ENCODE measurements at regions not wholly inside any gene's neighbourhood (a gene's known extent, or its start where the extent isn't known, plus 50 kb on each side); places are given as distances from the start of the nearest gene placed in this dataset.

GRCh38 chr17:70683936-70684335 is 514.6 kb downstream of the KCNJ2 start:
- H4K20me1 ChIP-seq (ENCODE audit: low read length): no peaks in the 10 kb centered on the region
- no peaks in the 10 kb centered on the region for H3K9me3 ChIP-seq (ENCODE audit: low read length)
- no TSS peak for BruUV-seq (replicated peaks)
- H3K27ac ChIP-seq (ENCODE audit: low read length): no peak overlapping the region
- no peaks in the 10 kb centered on the region for H3F3A ChIP-seq (ENCODE audit: low read length, unreplicated experiment)
- DNase-seq: no peak
- H3K9me2 ChIP-seq (replicated peaks; ENCODE audit: low read length): no peaks in the 10 kb centered on the region
- ChIA-PET POLR2A (ENCODE audit: unreplicated experiment) (no interaction called here), CTCF (no interaction called here)
- peaks cover 93% of the 10 kb centered on the region for H3K27me3 ChIP-seq (ENCODE audit: low read length)
- no peak overlapping the region for H2AFZ ChIP-seq (ENCODE audit: low read length)
- no peak overlapping the region for H3K9ac ChIP-seq (ENCODE audit: low read length)
- no peak overlapping the region for H3K4me2 ChIP-seq (ENCODE audit: low read length)
- H3K36me3 ChIP-seq (ENCODE audit: low read depth, low read length): no peaks in the 10 kb centered on the region
- no peaks in the 10 kb centered on the region for H3K4me1 ChIP-seq (ENCODE audit: insufficient read depth, low read length)
- intact Hi-C loops (cut with micrococcal nuclease): no loop called here
- H3K4me3 ChIP-seq (ENCODE audit: low read length): no peak overlapping the region
- H3K79me2 ChIP-seq (ENCODE audit: low read length): no peaks in the 10 kb centered on the region
- no peak for ATAC-seq
- TF ChIP-seq EZH2 (IDR thresholded peaks at IDR 0.05; ENCODE audit: low read length, unreplicated experiment) (no peak), EZH2phosphoT487 (IDR thresholded peaks at IDR 0.05; ENCODE audit: borderline replicate concordance, low read length) (no peak)
- TF ChIP-seq, protein P1, sequence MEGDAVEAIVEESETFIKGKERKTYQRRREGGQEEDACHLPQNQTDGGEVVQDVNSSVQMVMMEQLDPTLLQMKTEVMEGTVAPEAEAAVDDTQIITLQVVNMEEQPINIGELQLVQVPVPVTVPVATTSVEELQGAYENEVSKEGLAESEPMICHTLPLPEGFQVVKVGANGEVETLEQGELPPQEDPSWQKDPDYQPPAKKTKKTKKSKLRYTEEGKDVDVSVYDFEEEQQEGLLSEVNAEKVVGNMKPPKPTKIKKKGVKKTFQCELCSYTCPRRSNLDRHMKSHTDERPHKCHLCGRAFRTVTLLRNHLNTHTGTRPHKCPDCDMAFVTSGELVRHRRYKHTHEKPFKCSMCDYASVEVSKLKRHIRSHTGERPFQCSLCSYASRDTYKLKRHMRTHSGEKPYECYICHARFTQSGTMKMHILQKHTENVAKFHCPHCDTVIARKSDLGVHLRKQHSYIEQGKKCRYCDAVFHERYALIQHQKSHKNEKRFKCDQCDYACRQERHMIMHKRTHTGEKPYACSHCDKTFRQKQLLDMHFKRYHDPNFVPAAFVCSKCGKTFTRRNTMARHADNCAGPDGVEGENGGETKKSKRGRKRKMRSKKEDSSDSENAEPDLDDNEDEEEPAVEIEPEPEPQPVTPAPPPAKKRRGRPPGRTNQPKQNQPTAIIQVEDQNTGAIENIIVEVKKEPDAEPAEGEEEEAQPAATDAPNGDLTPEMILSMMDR (conservative IDR thresholded peaks at IDR 0.05; ENCODE audit: low read depth, low read length): no peak

- no peak for ATAC-seq
- H3K4me1 ChIP-seq (ENCODE audit: insufficient read depth, low read length): no peaks in the 10 kb centered on the region
- no peak overlapping the region for H3K27ac ChIP-seq (ENCODE audit: low read length)
- peaks cover 88% of the 10 kb centered on the region for H3K27me3 ChIP-seq (ENCODE audit: low read length)
- H3K9me2 ChIP-seq (replicated peaks; ENCODE audit: low read length): no peaks in the 10 kb centered on the region
- no peak overlapping the region for H3K9ac ChIP-seq (ENCODE audit: low read length)
- no peaks in the 10 kb centered on the region for H4K20me1 ChIP-seq (ENCODE audit: low read length)
- ChIA-PET POLR2A (ENCODE audit: unreplicated experiment) (no interaction called here), CTCF (no interaction called here)
- no peak overlapping the region for H3K4me3 ChIP-seq (ENCODE audit: low read length)
- H3K79me2 ChIP-seq (ENCODE audit: low read length): no peaks in the 10 kb centered on the region
- TF ChIP-seq EZH2 (IDR thresholded peaks at IDR 0.05; ENCODE audit: low read length, unreplicated experiment) (no peak), EZH2phosphoT487 (IDR thresholded peaks at IDR 0.05; ENCODE audit: borderline replicate concordance, low read length) (no peak)
- TF ChIP-seq, protein P1 (conservative IDR thresholded peaks at IDR 0.05; ENCODE audit: low read depth, low read length): no peak
- no peak for DNase-seq
- H3K9me3 ChIP-seq (ENCODE audit: low read length): no peaks in the 10 kb centered on the region
- H3K36me3 ChIP-seq (ENCODE audit: low read depth, low read length): no peaks in the 10 kb centered on the region
- no peak overlapping the region for H3K4me2 ChIP-seq (ENCODE audit: low read length)
- no peak overlapping the region for H2AFZ ChIP-seq (ENCODE audit: low read length)
- intact Hi-C loops (cut with micrococcal nuclease): no loop called here
- no TSS peak for BruUV-seq (replicated peaks)
- no peaks in the 10 kb centered on the region for H3F3A ChIP-seq (ENCODE audit: low read length, unreplicated experiment)
Observed at GRCh38 chr17:70687421-70687820, 518.1 kb downstream of the KCNJ2 start.

DNA sequence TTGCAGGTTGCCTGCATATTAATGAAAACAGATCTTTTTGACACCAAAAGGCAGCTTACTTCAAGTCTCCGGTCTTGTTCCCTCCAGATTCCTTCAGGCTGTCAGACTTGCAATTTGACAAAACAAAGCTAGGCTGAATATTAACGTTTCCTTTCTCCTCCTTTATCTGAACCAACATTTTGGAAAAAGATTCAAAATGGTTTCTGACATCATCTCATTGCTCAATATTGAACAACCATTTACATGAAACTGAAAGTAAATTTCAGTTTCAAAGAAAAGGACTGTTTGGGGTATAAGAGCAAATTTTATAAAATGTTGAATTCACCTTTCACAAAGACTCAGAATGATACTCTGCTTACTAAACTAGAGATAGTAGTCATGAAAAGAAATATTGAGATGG is 521.8 kb downstream of the KCNJ2 start:
- no peak overlapping the region for H3K27ac ChIP-seq (ENCODE audit: low read length)
- no peaks in the 10 kb centered on the region for H3K9me2 ChIP-seq (replicated peaks; ENCODE audit: low read length)
- H3F3A ChIP-seq (ENCODE audit: low read length, unreplicated experiment): no peaks in the 10 kb centered on the region
- POLR2A ChIA-PET (ENCODE audit: unreplicated experiment): interaction anchor here (0.7 kb wide), 1 partner anchor 14 kb away, joined by 3 read pairs; no protein-coding TSS in a partner anchor
- DNase-seq (no peak), ATAC-seq (no peak)
- no peaks in the 10 kb centered on the region for H3K9me3 ChIP-seq (ENCODE audit: low read length)
- no peak overlapping the region for H2AFZ ChIP-seq (ENCODE audit: low read length)
- H3K79me2 ChIP-seq (ENCODE audit: low read length): no peaks in the 10 kb centered on the region
- no TSS peak for BruUV-seq (replicated peaks)
- TF ChIP-seq, protein P1 (conservative IDR thresholded peaks at IDR 0.05; ENCODE audit: low read depth, low read length): no peak
- TF ChIP-seq EZH2phosphoT487 (IDR thresholded peaks at IDR 0.05; ENCODE audit: borderline replicate concordance, low read length) (no peak), EZH2 (IDR thresholded peaks at IDR 0.05; ENCODE audit: low read length, unreplicated experiment) (no peak)
- no peaks in the 10 kb centered on the region for H4K20me1 ChIP-seq (ENCODE audit: low read length)
- H3K4me3 ChIP-seq (ENCODE audit: low read length): no peak overlapping the region
- intact Hi-C loops (cut with micrococcal nuclease): no loop called here
- no peaks in the 10 kb centered on the region for H3K36me3 ChIP-seq (ENCODE audit: low read depth, low read length)
- no peak overlapping the region for H3K4me2 ChIP-seq (ENCODE audit: low read length)
- H3K9ac ChIP-seq (ENCODE audit: low read length): no peak overlapping the region
- H3K4me1 ChIP-seq (ENCODE audit: insufficient read depth, low read length): no peaks in the 10 kb centered on the region
- H3K27me3 ChIP-seq (ENCODE audit: low read length): peaks cover 85% of the 10 kb centered on the region
- CTCF ChIA-PET: interaction anchor here (0.7 kb wide), 1 partner anchor 53 kb away, joined by 4 read pairs; no protein-coding TSS in a partner anchor
